ENCODE measurements at regions not wholly inside any gene's neighbourhood (a gene's known extent, or its start where the extent isn't known, plus 50 kb on each side); places are given as distances from the start of the nearest gene placed in this dataset.
"Not testable (repeated sequence)": the region's sequence is repeated elsewhere in the genome, so short reads cannot be mapped to it uniquely, and the experiment has no call there.

DNA sequence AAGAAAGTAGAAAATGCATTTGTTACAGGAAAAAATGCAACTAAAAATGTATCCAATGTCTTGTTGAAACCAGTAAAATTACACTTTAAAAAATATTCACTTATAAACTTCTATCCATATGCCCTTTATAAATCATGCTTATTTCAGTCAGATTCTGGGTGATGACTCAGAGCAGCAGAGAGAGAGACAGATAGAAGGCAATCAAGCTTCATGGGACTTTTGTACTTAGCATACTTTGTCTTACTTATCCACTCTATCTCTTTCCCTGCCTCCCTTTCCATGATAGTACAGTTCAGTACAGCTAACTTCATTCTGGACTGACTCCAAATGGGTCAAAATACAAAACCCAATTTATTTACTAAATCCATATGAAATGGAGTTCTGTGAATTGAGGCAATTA is 1438.2 kb downstream of the ZPLD1 start:
- Mint-ChIP-seq H3K36me3 (no peaks in the 10 kb centered on the region), H3K27me3 (no peaks in the 10 kb centered on the region), H3K9me3 (no peaks in the 10 kb centered on the region), H3K4me3 (no peak overlapping the region), H3K27ac (no peak overlapping the region), H3K4me1 (no peaks in the 10 kb centered on the region)

DNA sequence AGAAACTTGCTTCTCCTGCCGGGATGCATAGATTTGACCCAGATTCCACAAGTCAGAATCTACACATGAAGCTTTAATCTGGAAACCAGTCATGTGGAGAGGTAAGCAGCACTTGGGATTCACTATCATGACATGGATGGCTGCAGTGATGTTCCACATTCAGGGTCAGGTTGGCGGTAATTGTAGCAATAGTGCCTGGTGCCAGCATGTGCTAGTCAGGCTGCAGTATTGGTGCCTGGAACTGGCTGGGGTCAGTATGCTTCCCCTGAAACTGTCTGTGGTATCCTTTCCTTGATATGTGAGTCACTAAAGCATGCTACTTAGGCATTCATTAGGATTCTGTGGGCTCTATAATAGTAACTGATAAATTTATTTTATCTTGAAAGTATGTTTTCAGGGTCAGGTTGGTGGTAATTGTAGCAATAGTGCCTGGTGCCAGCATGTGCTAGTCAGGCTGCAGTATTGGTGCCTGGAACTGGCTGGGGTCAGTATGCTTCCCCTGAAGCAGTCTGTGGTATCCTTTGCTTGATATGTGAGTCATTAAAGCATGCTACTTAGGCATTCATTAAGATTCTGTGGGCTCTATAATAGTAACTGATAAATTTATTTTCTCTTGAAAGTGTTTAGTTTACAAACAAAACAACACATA is 1439.2 kb downstream of the ZPLD1 start:
- Mint-ChIP-seq H3K4me1 (no peaks in the 10 kb centered on the region), H3K4me3 (no peak overlapping the region), H3K27ac (no peak overlapping the region), H3K27me3 (no peaks in the 10 kb centered on the region), H3K36me3 (no peaks in the 10 kb centered on the region), H3K9me3 (no peaks in the 10 kb centered on the region)

- H3K4me3 Mint-ChIP-seq: peak overlapping the region in 1 of 4 donors; percentile 47
- not testable (repeated sequence) for H3K27ac Mint-ChIP-seq, H3K36me3 Mint-ChIP-seq, H3K4me1 Mint-ChIP-seq, H3K27me3 Mint-ChIP-seq, H3K9me3 Mint-ChIP-seq
Measured at GRCh38 chr3:103881809-103882208, 1447.0 kb downstream of the ZPLD1 start.

GRCh38 chr3:103889675-103890074 is 1454.9 kb downstream of the ZPLD1 start:
- H3K27ac Mint-ChIP-seq: no peak overlapping the region
- peaks cover 2% of the 10 kb centered on the region for H3K36me3 Mint-ChIP-seq
- H3K27me3 Mint-ChIP-seq: no peaks in the 10 kb centered on the region
- no peak overlapping the region for H3K4me3 Mint-ChIP-seq
- H3K4me1 Mint-ChIP-seq: no peaks in the 10 kb centered on the region
- H3K9me3 Mint-ChIP-seq: peaks cover 0 to 1% (median 0%) of the 10 kb centered on the region in 3 donors

GRCh38 chr3:103894162-103894822 is 1459.5 kb downstream of the ZPLD1 start:
- H3K4me3 Mint-ChIP-seq: no peak overlapping the region
- no peaks in the 10 kb centered on the region for H3K9me3 Mint-ChIP-seq
- no peak overlapping the region for H3K27ac Mint-ChIP-seq
- H3K36me3 Mint-ChIP-seq: peaks cover 2% of the 10 kb centered on the region
- no peaks in the 10 kb centered on the region for H3K4me1 Mint-ChIP-seq
- H3K27me3 Mint-ChIP-seq: no peaks in the 10 kb centered on the region

GRCh38 chr3:103899328-103899727 is 1464.5 kb downstream of the ZPLD1 start:
- H3K36me3 Mint-ChIP-seq: no peaks in the 10 kb centered on the region
- H3K27me3 Mint-ChIP-seq: no peaks in the 10 kb centered on the region
- peaks cover 0 to 3% (median 0%) of the 10 kb centered on the region in 3 donors for H3K9me3 Mint-ChIP-seq
- H3K4me3 Mint-ChIP-seq: no peak overlapping the region
- no peak overlapping the region for H3K27ac Mint-ChIP-seq
- H3K4me1 Mint-ChIP-seq: no peaks in the 10 kb centered on the region

DNA sequence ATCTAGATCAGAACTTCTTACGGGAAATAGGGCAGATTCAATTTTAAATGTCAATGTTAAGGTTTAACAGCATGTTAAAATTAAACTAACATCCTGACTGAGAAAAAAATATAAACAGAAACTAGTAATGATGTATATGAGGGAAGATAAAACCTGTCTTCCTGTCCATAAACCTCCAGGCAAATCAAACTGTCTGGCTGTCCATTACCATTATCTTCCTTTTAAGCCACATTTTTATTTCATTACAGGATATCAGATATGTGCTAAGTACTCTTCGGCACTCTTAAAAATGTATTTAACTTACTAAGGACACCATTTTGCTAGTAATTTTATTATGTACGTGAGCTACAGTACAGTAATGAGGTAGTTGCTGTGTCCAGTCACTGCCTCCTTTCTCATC is 1461.7 kb upstream of the ALCAM start:
- H3K27ac Mint-ChIP-seq: no peak overlapping the region
- H3K4me1 Mint-ChIP-seq: no peaks in the 10 kb centered on the region
- H3K36me3 Mint-ChIP-seq: no peaks in the 10 kb centered on the region
- H3K27me3 Mint-ChIP-seq: no peaks in the 10 kb centered on the region
- H3K9me3 Mint-ChIP-seq: peaks cover 0 to 3% (median 0%) of the 10 kb centered on the region in 3 donors
- H3K4me3 Mint-ChIP-seq: no peak overlapping the region

GRCh38 chr3:103906304-103906703 is 1460.4 kb upstream of the ALCAM start:
- Mint-ChIP-seq H3K36me3 (no peaks in the 10 kb centered on the region), H3K4me3 (no peak overlapping the region), H3K4me1 (no peaks in the 10 kb centered on the region), H3K9me3 (peaks cover 0 to 3% (median 0%) of the 10 kb centered on the region in 3 donors), H3K27me3 (no peaks in the 10 kb centered on the region), H3K27ac (no peak overlapping the region)

DNA sequence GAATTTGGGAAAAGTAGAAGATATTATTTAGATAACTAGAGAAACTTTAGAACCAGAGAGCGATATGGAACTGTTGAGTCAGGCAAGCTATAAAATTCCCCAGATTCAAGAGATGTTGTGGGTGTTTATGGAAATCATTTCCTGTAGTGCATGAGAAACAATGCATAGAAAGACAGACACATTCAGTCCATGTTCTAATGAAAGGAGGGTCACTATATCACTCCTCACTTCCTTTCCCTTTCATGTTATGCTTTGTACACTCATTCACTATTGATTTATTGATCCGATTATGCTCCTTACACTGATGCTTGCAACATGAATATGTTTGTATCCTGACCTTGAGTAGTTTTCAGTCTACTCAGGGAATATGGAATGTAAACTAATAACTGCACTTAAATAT is 1459.9 kb upstream of the ALCAM start:
- Mint-ChIP-seq H3K4me1 (no peaks in the 10 kb centered on the region), H3K36me3 (no peaks in the 10 kb centered on the region), H3K4me3 (no peak overlapping the region), H3K27ac (no peak overlapping the region), H3K9me3 (peaks cover 0 to 2% (median 0%) of the 10 kb centered on the region in 3 donors), H3K27me3 (no peaks in the 10 kb centered on the region)

- Mint-ChIP-seq H3K4me3 (no peak overlapping the region), H3K27ac (no peak overlapping the region), H3K4me1 (no peaks in the 10 kb centered on the region), H3K9me3 (no peaks in the 10 kb centered on the region), H3K36me3 (no peaks in the 10 kb centered on the region), H3K27me3 (no peaks in the 10 kb centered on the region)
Measured at GRCh38 chr3:103907567-103907966, 1459.1 kb upstream of the ALCAM start.

- H3K27me3 Mint-ChIP-seq: no peaks in the 10 kb centered on the region
- no peak overlapping the region for H3K4me3 Mint-ChIP-seq
- no peaks in the 10 kb centered on the region for H3K9me3 Mint-ChIP-seq
- no peak overlapping the region for H3K27ac Mint-ChIP-seq
- H3K4me1 Mint-ChIP-seq: no peaks in the 10 kb centered on the region
- no peaks in the 10 kb centered on the region for H3K36me3 Mint-ChIP-seq
Measured at GRCh38 chr3:103909395-103909794, 1457.3 kb upstream of the ALCAM start.

GRCh38 chr3:103918336-103918735 is 1448.4 kb upstream of the ALCAM start:
- Mint-ChIP-seq H3K4me1 (no peaks in the 10 kb centered on the region), H3K27ac (no peak overlapping the region), H3K4me3 (no peak overlapping the region), H3K9me3 (no peaks in the 10 kb centered on the region), H3K36me3 (no peaks in the 10 kb centered on the region), H3K27me3 (no peaks in the 10 kb centered on the region)

DNA sequence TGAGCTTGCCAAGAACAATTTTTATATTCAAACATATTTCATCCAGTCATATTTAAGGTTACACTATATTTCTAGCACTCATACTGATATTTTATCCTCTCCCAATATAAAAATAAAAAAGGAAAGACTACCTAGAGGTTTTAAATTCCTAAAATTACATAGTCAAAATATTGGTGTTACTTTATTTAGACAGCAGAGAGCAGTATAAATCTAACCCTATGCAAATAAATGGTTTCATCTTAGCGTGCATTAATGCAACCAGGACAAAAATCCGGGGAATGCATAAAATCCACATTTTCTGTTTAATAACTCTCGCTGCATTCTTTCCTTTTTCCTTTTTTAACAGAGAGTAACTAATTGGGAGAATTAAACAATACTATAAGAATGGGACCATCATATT is 1447.4 kb upstream of the ALCAM start:
- Mint-ChIP-seq H3K27ac (no peak overlapping the region), H3K9me3 (no peaks in the 10 kb centered on the region), H3K4me1 (no peaks in the 10 kb centered on the region), H3K36me3 (no peaks in the 10 kb centered on the region), H3K4me3 (no peak overlapping the region), H3K27me3 (no peaks in the 10 kb centered on the region)

- H3K4me3 Mint-ChIP-seq: no peak overlapping the region
- no peaks in the 10 kb centered on the region for H3K9me3 Mint-ChIP-seq
- H3K36me3 Mint-ChIP-seq: no peaks in the 10 kb centered on the region
- no peak overlapping the region for H3K27ac Mint-ChIP-seq
- no peaks in the 10 kb centered on the region for H3K4me1 Mint-ChIP-seq
- H3K27me3 Mint-ChIP-seq: no peaks in the 10 kb centered on the region
Measured at GRCh38 chr3:103923907-103924306, 1442.8 kb upstream of the ALCAM start.

GRCh38 chr3:103924544-103924943 is 1442.2 kb upstream of the ALCAM start:
- H3K4me3 Mint-ChIP-seq: no peak overlapping the region
- no peaks in the 10 kb centered on the region for H3K36me3 Mint-ChIP-seq
- no peaks in the 10 kb centered on the region for H3K9me3 Mint-ChIP-seq
- H3K27ac Mint-ChIP-seq: no peak overlapping the region
- no peaks in the 10 kb centered on the region for H3K4me1 Mint-ChIP-seq
- H3K27me3 Mint-ChIP-seq: no peaks in the 10 kb centered on the region

GRCh38 chr3:103926936-103927335 is 1439.8 kb upstream of the ALCAM start:
- Mint-ChIP-seq H3K4me3 (no peak overlapping the region), H3K36me3 (no peaks in the 10 kb centered on the region), H3K27ac (no peak overlapping the region), H3K9me3 (peaks cover 0 to 5% (median 0%) of the 10 kb centered on the region in 3 donors), H3K4me1 (no peaks in the 10 kb centered on the region), H3K27me3 (no peaks in the 10 kb centered on the region)

All from IgD-negative memory B cell (primary cell).